Skeletal muscle tissue (tissue), 3 donors: ENCODE measurements at regions not wholly inside any gene's neighbourhood (a gene's known extent, or its start where the extent isn't known, plus 50 kb on each side); places are given as distances from the start of the nearest gene placed in this dataset.

Source experiments
- H3K27ac ChIP-seq: one replicate; pipeline ENCODE4 v1.7.0; 2013; ENCODE audit warnings: mild to moderate bottlenecking, low read depth, low read length, inconsistent platforms
- H3K27me3 ChIP-seq, 3 donors: one replicate each; pipeline ENCODE4 v1.7.0; 2013; ENCODE audit warnings: low read length in 3 of 3; ENCODE audit not compliant: control insufficient read depth in 3 of 3, insufficient read depth in 3 of 3
- H3K36me3 ChIP-seq, 3 donors: one replicate each; pipeline ENCODE4 v1.7.0; 2013; ENCODE audit warnings: low read length in 3 of 3; ENCODE audit not compliant: control insufficient read depth in 3 of 3, insufficient read depth in 3 of 3
- H3K4me1 ChIP-seq, 3 donors: one replicate each; pipeline ENCODE4 v1.7.0; 2013; ENCODE audit warnings: low read length in 3 of 3, mild to moderate bottlenecking in 3 of 3; ENCODE audit not compliant: control insufficient read depth in 3 of 3, insufficient read depth in 3 of 3
- H3K4me3 ChIP-seq, 3 donors: one replicate each; pipeline ENCODE4 v1.7.0; 2013; ENCODE audit warnings: low read length in 3 of 3
- H3K9ac ChIP-seq, 3 donors: one replicate each; pipeline ENCODE4 v1.7.0; 2013; ENCODE audit warnings: low read length in 3 of 3, mild to moderate bottlenecking in 3 of 3, moderate library complexity in 2 of 3, low read depth in 1 of 3
- H3K9me3 ChIP-seq, 3 donors: one replicate each; pipeline ENCODE4 v1.7.0; 2013; ENCODE audit warnings: low read length in 3 of 3; ENCODE audit not compliant: control insufficient read depth in 3 of 3
- donor health status: Osteomylitis.

DNA sequence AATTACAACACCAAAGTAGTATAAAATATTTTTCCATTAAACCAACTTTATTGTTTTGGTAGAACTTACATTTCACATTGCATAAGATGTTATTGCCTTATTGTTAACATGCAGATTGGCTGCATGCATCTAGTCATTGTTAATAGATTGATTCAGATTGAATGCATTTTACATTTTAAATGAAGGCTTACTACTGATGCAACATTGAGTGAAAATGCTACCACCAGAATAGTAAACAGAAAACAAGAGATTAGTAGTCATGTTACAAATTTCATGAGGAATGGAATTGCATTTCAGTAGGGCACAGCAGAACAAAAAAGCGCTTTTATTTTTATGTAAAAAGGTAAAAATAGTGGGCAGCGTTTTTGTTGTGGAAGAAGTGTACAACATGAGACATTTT is 298.3 kb downstream of the ARL4A start:
- H3K9me3 ChIP-seq, result no peaks in the 10 kb centered on the region
- H3K4me3 ChIP-seq, result no peak overlapping the region
- no peak overlapping the region for H3K9ac ChIP-seq
- H3K27me3 ChIP-seq, result no peaks in the 10 kb centered on the region
- H3K36me3 ChIP-seq, result no peaks in the 10 kb centered on the region
- H3K27ac ChIP-seq, result no peak overlapping the region
- H3K4me1 ChIP-seq, result no peaks in the 10 kb centered on the region

- no peak overlapping the region for H3K27ac ChIP-seq
- H3K4me1 ChIP-seq, result no peaks in the 10 kb centered on the region
- no peaks in the 10 kb centered on the region for H3K9me3 ChIP-seq
- no peak overlapping the region for H3K9ac ChIP-seq
- no peak overlapping the region for H3K4me3 ChIP-seq
- no peaks in the 10 kb centered on the region for H3K27me3 ChIP-seq
- no peaks in the 10 kb centered on the region for H3K36me3 ChIP-seq
Measured at GRCh38 chr7:12987238-12987637, 299.8 kb downstream of the ARL4A start.

DNA sequence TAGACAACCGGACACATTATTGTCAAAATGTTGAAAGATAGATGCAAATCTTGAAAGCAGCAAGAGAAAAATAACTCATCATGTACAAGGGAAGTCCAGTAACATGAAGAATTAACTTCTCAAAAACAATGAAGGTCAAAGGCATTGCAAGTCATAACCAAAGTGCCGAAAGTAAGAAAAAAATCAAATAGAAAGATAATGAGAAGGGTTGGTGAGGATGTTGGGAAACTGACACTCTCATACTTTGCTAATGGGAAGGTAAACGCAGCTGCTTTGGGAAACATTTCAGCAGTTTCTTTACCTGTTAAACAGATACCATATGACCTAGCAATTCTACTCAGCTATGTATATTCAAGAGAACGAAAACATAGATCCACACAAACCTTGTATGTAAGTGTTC is 303.0 kb downstream of the ARL4A start:
- Histone ChIP-seq H3K4me3 (no peak overlapping the region), H3K9ac (no peak overlapping the region), H3K27ac (no peak overlapping the region), H3K27me3 (no peaks in the 10 kb centered on the region), H3K4me1 (no peaks in the 10 kb centered on the region), H3K9me3 (no peaks in the 10 kb centered on the region), H3K36me3 (no peaks in the 10 kb centered on the region)

GRCh38 chr7:12993025-12993424 is 305.6 kb downstream of the ARL4A start:
- H3K27ac ChIP-seq, result no peak overlapping the region
- no peak overlapping the region for H3K9ac ChIP-seq
- no peaks in the 10 kb centered on the region for H3K4me1 ChIP-seq
- H3K9me3 ChIP-seq, result no peaks in the 10 kb centered on the region
- no peak overlapping the region for H3K4me3 ChIP-seq
- H3K36me3 ChIP-seq, result no peaks in the 10 kb centered on the region
- no peaks in the 10 kb centered on the region for H3K27me3 ChIP-seq

DNA sequence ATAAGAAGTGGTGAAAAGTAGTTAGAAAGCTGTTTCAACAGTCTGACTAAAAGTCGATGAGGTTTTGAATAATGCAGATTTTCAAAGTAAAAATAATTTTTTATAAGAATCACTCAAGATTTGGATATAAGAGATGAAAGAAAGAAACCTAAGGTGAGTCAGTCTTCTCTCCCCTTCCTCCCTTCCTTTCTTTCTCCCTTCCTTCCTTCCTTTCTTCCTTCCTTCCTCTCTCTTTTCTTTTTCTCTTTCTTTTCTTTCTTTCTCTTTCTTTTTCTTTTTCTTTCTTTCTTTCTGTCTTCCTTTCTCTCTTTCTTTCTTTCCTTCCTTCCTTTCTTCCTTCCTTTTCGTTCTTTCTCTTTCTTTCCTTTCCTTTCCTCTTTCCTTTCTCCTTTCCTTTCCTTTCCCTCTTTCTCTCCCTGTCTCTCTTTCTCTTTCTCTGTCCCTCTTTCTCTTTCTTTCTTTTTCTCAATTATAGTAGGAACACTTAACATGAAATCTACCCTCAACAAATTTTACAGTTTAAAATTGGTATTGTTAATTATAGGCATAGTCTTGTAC is 308.6 kb downstream of the ARL4A start:
- H3K9me3 ChIP-seq, result no peaks in the 10 kb centered on the region
- H3K27ac ChIP-seq, result no peak overlapping the region
- no peaks in the 10 kb centered on the region for H3K4me1 ChIP-seq
- no peaks in the 10 kb centered on the region for H3K36me3 ChIP-seq
- no peak overlapping the region for H3K9ac ChIP-seq
- H3K4me3 ChIP-seq, result no peak overlapping the region
- no peaks in the 10 kb centered on the region for H3K27me3 ChIP-seq

GRCh38 chr7:13007331-13007730 is 319.9 kb downstream of the ARL4A start:
- Histone ChIP-seq H3K4me1 (no peaks in the 10 kb centered on the region), H3K27me3 (no peaks in the 10 kb centered on the region), H3K9me3 (no peaks in the 10 kb centered on the region), H3K4me3 (no peak overlapping the region), H3K9ac (no peak overlapping the region), H3K36me3 (no peaks in the 10 kb centered on the region), H3K27ac (no peak overlapping the region)

GRCh38 chr7:13009517-13009916 is 322.1 kb downstream of the ARL4A start:
- Histone ChIP-seq H3K4me1 (no peaks in the 10 kb centered on the region), H3K9ac (no peak overlapping the region), H3K4me3 (no peak overlapping the region), H3K27me3 (no peaks in the 10 kb centered on the region), H3K9me3 (no peaks in the 10 kb centered on the region), H3K36me3 (no peaks in the 10 kb centered on the region), H3K27ac (no peak overlapping the region)

GRCh38 chr7:13014011-13014410 is 326.6 kb downstream of the ARL4A start:
- Histone ChIP-seq H3K36me3 (no peaks in the 10 kb centered on the region), H3K4me1 (no peaks in the 10 kb centered on the region), H3K4me3 (no peak overlapping the region), H3K9me3 (no peaks in the 10 kb centered on the region), H3K27ac (no peak overlapping the region), H3K9ac (no peak overlapping the region), H3K27me3 (no peaks in the 10 kb centered on the region)

GRCh38 chr7:13016036-13016581 is 328.7 kb downstream of the ARL4A start:
- Histone ChIP-seq H3K9ac (no peak overlapping the region), H3K36me3 (no peaks in the 10 kb centered on the region), H3K4me3 (no peak overlapping the region), H3K9me3 (no peaks in the 10 kb centered on the region), H3K27me3 (no peaks in the 10 kb centered on the region), H3K27ac (no peak overlapping the region), H3K4me1 (no peaks in the 10 kb centered on the region)

DNA sequence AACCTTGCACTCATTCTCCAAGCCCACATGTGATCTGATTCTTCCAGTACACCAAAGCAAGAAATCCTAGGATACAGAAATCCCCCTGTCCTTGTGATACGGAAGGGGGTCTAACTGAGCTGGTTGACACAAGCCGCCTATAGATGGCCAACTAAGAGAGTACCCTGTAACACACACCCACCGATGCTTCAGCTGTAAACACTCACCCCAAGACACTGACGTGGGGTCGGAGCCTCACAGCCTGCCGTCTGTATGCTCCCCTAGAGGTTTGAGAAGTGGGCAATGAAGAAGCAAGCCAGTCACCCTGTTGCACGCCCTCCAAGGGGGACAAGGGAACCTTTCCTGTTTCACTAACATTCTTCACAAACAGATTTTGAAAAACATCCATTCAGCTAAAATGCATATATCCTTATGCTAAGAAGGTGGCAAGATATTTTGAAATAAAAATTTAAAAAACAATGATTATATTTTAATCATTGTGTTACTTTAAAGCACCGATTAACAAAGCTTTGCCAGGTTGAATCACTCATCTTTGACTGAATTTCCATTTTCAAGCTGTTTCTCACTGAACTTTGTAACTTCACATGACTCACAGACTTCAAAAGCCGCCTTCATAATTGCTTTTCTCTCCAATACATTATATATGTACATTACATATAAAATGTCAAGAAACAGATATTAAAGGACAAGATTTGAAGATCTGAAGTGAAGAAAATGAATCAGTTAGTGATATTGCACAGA is 329.3 kb downstream of the ARL4A start:
- H3K4me1 ChIP-seq, result no peaks in the 10 kb centered on the region
- H3K4me3 ChIP-seq, result no peak overlapping the region
- no peaks in the 10 kb centered on the region for H3K36me3 ChIP-seq
- no peak overlapping the region for H3K27ac ChIP-seq
- no peak overlapping the region for H3K9ac ChIP-seq
- no peaks in the 10 kb centered on the region for H3K27me3 ChIP-seq
- H3K9me3 ChIP-seq, result no peaks in the 10 kb centered on the region
